Upper lobe of right lung (tissue), 1 donor: ENCODE measurements at regions not wholly inside any gene's neighbourhood (a gene's known extent, or its start where the extent isn't known, plus 50 kb on each side); places are given as distances from the start of the nearest gene placed in this dataset.
"Not testable (repeated sequence)": the region's sequence is repeated elsewhere in the genome, so short reads cannot be mapped to it uniquely, and the experiment has no call there.

Source experiments
- ATAC-seq: fragments of 200-7000 bp; cut with Tn5 transposase; one replicate; pipeline ENCODE4 v1.9.1; 2020; ENCODE audit warnings: mild to moderate bottlenecking, moderate library complexity
- DNase-seq: peaks from one replicate; pipeline ENCODE4 v3.0.0-alpha.2; 2020
- H3K27ac ChIP-seq: fragments of 200-600 bp; one replicate; pipeline ENCODE4 v1.8.0; 2022
- H3K27me3 ChIP-seq: fragments of 200-600 bp; one replicate; pipeline ENCODE4 v1.8.0; 2022; ENCODE audit warnings: mild to moderate bottlenecking
- H3K36me3 ChIP-seq: fragments of 200-600 bp; one replicate; pipeline ENCODE4 v1.8.0; 2022
- H3K4me1 ChIP-seq: fragments of 200-600 bp; one replicate; pipeline ENCODE4 v1.8.0; 2022
- H3K4me3 ChIP-seq: fragments of 200-600 bp; one replicate; pipeline ENCODE4 v1.8.0; 2022; ENCODE audit warnings: mild to moderate bottlenecking
- H3K9me3 ChIP-seq: fragments of 200-600 bp; one replicate; pipeline ENCODE4 v1.8.0; 2022
- intact Hi-C: fragments of 100-400 bp; cut with DNase I; formaldehyde crosslinking; loops from one replicate; pipeline ENCODE4 v1.11.0; 2022
- TF ChIP-seq, protein P1 (sequence below): fragments of 200-600 bp; IDR thresholded peaks from one replicate; pipeline ENCODE4 v1.8.0; 2022; ENCODE audit warnings: antibody characterized with exemption
- donor health status: DM: no; HTN: yes; CAD: no; lungs with severe emphysema.

DNA sequence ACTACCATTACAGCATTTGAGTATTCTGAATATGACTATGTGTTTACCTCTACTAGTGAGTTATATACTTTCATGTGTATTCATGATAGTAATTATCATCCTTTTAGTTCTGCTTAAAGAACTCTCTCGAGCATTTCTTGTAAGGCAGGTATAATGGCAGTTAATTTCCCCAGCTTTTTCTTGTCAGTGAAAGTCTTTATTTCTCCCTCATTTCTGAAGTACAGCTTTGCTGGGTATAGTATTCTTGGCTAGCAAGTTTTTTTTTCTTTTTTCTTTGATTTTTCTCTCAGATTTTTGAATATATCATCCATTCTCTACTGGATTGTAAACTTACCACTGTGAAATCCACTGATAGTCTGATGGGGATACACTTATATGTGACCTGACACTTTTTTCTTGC is 165.9 kb upstream of the ARHGAP5 start:
- Histone ChIP-seq H3K4me3 (no peak overlapping the region), H3K27ac (no peak overlapping the region), H3K9me3 (no peaks in the 10 kb centered on the region), H3K36me3 (no peaks in the 10 kb centered on the region), H3K4me1 (no peaks in the 10 kb centered on the region), H3K27me3 (no peaks in the 10 kb centered on the region)
- ATAC-seq (no peak), DNase-seq (no peak)
- TF ChIP-seq, protein P1, sequence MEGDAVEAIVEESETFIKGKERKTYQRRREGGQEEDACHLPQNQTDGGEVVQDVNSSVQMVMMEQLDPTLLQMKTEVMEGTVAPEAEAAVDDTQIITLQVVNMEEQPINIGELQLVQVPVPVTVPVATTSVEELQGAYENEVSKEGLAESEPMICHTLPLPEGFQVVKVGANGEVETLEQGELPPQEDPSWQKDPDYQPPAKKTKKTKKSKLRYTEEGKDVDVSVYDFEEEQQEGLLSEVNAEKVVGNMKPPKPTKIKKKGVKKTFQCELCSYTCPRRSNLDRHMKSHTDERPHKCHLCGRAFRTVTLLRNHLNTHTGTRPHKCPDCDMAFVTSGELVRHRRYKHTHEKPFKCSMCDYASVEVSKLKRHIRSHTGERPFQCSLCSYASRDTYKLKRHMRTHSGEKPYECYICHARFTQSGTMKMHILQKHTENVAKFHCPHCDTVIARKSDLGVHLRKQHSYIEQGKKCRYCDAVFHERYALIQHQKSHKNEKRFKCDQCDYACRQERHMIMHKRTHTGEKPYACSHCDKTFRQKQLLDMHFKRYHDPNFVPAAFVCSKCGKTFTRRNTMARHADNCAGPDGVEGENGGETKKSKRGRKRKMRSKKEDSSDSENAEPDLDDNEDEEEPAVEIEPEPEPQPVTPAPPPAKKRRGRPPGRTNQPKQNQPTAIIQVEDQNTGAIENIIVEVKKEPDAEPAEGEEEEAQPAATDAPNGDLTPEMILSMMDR: no peak
- intact Hi-C loops: no loop called here

DNA sequence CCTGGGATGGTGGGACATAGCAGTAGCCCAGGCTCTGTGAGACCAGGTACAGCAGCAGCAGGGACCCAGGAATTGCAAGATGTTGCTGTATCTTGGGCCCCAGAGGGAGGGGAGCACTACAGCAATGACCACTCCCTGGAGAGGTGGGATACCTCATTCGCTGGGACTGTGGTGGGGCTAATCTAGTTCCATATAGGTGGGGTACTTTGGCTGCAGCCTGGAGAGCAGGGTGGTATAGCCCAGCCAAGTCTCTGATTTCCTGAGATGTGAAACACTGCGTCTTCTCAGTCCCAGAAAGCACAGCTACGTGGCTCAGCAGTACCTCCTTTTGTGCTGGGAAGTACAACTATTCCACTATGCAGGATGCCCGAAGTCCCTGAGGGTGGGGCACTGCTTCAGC is 163.7 kb upstream of the ARHGAP5 start:
- H3K27ac ChIP-seq: no peak overlapping the region
- no peaks in the 10 kb centered on the region for H3K36me3 ChIP-seq
- H3K9me3 ChIP-seq: no peaks in the 10 kb centered on the region
- H3K4me1 ChIP-seq: no peaks in the 10 kb centered on the region
- H3K27me3 ChIP-seq: no peaks in the 10 kb centered on the region
- H3K4me3 ChIP-seq: no peak overlapping the region
- no peak for DNase-seq
- intact Hi-C loops: no loop called here
- TF ChIP-seq, protein P1: no peak
- ATAC-seq: no peak

DNA sequence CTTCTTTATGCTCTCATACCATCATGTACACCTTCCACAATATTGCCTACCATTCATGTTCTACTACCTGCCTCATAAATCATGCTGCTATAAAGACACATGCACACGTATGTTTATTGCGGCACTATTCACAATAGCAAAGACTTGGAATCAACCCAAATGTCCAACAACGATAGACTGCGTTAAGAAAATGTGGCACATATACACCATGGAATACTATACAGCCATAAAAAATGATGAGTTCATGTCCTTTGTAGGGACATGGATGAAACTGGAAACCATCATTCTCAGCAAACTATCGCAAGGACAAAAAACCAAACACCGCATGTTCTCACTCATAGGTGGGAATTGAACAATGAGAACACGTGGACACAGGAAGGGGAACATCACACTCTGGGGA is 158.8 kb upstream of the ARHGAP5 start:
- DNase-seq, H3K4me3 ChIP-seq, H3K4me1 ChIP-seq, intact Hi-C loops, H3K36me3 ChIP-seq, ATAC-seq, H3K27ac ChIP-seq, H3K9me3 ChIP-seq, H3K27me3 ChIP-seq: not testable (repeated sequence)

DNA sequence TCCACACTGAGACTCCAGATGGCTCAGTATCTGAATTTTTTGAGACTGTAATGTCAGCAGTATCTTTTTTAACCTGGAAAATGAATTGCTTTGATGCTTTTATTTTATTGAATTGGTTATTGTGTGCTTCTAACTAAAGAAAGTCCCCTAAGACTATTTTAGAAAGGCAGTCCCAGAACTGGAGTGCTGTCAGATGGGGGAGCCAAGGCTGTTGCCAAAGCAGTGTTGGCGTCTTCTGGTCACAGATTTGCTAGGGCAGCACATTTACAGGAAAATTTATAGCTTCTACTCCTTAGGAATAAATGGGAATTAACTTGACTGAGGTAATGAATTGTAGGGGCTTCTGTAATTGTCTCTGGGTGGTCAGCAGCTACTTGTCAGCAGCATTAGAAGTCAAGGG is 157.1 kb upstream of the ARHGAP5 start:
- Histone ChIP-seq H3K4me3 (no peak overlapping the region), H3K27ac (no peak overlapping the region), H3K27me3 (no peaks in the 10 kb centered on the region), H3K9me3 (no peaks in the 10 kb centered on the region), H3K36me3 (no peaks in the 10 kb centered on the region), H3K4me1 (no peaks in the 10 kb centered on the region)
- DNase-seq (no peak), ATAC-seq (no peak)
- TF ChIP-seq, protein P1: no peak
- intact Hi-C loops: no loop called here

DNA sequence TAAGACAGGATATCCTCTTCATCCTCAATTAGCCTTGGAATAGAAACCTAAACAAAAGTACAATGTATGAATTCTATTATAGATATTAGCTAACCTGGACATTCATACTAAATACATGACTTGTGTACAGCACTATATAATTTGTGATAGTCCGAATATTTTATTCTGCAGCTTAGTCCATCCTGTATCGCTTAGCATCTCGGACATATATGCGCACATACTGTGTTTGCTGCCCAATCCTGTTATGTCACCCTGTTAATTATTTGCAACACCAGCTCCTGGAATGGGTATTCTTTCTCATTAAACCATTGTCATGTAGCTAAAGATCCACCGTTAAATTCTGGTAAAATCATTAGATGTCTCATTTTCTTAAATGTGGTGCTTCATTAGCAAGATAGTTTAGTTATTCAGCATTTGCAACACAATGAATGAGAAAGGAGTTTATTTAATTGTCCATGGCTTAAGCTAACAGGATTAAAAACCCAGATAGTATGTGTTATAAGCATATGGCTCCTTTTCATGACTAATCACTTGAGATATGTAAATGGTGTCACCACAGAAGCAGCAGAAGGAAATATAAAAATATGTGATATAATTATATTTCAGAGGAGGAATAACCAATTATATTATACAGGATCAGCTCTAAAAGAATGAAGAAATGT is 156.0 kb upstream of the ARHGAP5 start:
- Histone ChIP-seq H3K9me3 (no peaks in the 10 kb centered on the region), H3K27me3 (no peaks in the 10 kb centered on the region), H3K4me3 (no peak overlapping the region), H3K27ac (no peak overlapping the region), H3K36me3 (no peaks in the 10 kb centered on the region), H3K4me1 (no peaks in the 10 kb centered on the region)
- TF ChIP-seq, protein P1: no peak
- intact Hi-C loops: no loop called here
- ATAC-seq: no peak
- no peak for DNase-seq

DNA sequence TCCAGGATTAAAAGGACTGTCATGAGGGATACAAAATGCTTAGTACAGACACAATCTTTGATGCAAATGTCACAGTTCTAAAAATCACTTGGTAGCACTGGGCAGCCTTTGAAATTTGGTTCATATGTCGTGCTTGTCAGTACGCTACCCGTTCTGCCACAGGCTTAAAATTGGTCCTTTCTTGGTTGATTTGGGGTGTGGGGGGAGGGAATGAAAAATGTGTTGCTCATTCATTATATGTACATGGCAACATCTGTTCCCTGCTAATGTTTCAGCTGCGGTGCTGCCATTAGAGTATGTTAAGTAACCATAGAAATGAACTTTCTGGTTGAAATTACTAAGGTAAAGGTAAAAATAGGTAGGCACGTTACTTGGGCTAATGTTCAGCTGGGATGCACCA is 155.4 kb upstream of the ARHGAP5 start:
- no peak for DNase-seq
- no peaks in the 10 kb centered on the region for H3K27me3 ChIP-seq
- TF ChIP-seq, protein P1: no peak
- no peaks in the 10 kb centered on the region for H3K9me3 ChIP-seq
- intact Hi-C loops: no loop called here
- H3K4me3 ChIP-seq: no peak overlapping the region
- no peak for ATAC-seq
- no peaks in the 10 kb centered on the region for H3K4me1 ChIP-seq
- H3K27ac ChIP-seq: no peak overlapping the region
- no peaks in the 10 kb centered on the region for H3K36me3 ChIP-seq
